Suppressor macrophage treated with lipopolysaccharide for 1 hour (primary cell): ENCODE measurements at regions not wholly inside any gene's neighbourhood (a gene's known extent, or its start where the extent isn't known, plus 50 kb on each side); places are given as distances from the start of the nearest gene placed in this dataset.

Source experiments
- DNase-seq, 3 donors: peaks; one replicate each; pipeline ENCODE4 v3.0.0-alpha.2; 2020 to 2022

DNA sequence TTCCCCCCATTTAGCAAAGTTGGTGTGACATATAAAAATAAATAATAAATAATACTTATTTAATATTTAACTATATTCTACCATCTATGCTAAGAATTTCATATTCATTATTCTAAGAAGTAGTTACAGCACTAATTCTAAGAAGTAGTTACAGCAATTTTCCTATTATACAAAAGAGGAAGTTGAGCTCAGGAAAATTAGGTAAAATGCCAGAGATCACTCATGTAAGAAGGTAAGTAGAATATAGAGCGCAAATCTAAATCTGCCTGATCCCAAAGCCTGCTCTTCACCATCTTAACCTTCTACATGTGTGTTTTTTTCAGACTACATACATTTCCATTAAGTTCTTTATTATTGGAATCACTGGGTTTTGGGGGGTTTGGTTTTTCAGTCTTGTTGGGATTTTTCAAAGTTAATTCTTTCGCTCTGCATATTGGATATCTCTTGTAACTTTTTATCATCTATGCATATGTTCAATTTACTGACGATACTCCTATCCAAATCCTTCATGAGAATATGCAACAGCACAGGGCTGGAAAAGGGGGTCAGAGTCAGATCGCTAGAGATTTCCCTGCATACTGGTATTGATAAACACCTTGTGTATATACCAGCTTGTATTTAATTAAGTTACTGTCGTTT is 852.1 kb downstream of the MAT2B start:
- no peak for DNase-seq

DNA sequence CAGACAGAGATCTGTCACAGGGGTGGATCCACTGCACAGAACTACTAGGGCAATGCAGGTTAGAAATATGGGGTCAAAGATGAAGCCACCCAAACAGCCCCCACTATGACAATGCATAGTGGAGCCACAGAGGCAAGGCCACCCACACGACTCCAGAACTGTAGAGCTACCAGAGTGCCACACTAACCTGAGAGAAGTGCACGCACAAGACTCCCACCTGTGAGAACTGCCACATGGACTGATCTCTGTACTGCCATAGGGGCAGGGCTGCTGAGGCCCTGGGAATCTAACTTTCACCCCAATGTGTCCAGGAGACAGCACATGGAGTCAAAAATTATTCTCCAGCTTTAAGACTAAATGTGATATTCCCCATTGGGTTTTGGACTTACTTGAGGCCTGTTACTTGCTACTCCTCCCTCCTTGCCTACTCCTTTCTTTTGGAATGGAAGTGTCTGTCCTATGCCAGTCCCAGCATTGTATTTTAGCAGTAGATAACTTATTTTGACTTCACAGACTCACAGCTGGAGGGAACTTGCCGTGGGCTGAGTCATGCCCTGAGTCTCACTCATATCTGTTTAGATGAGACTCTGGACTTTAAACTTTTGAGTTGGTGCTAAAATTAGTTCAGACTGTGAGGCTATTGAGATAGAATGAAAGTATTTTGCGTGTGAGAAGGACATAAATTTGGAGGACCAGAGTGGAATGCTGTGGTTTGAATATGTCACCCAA is 853.3 kb downstream of the MAT2B start:
- DNase-seq = no peak

DNA sequence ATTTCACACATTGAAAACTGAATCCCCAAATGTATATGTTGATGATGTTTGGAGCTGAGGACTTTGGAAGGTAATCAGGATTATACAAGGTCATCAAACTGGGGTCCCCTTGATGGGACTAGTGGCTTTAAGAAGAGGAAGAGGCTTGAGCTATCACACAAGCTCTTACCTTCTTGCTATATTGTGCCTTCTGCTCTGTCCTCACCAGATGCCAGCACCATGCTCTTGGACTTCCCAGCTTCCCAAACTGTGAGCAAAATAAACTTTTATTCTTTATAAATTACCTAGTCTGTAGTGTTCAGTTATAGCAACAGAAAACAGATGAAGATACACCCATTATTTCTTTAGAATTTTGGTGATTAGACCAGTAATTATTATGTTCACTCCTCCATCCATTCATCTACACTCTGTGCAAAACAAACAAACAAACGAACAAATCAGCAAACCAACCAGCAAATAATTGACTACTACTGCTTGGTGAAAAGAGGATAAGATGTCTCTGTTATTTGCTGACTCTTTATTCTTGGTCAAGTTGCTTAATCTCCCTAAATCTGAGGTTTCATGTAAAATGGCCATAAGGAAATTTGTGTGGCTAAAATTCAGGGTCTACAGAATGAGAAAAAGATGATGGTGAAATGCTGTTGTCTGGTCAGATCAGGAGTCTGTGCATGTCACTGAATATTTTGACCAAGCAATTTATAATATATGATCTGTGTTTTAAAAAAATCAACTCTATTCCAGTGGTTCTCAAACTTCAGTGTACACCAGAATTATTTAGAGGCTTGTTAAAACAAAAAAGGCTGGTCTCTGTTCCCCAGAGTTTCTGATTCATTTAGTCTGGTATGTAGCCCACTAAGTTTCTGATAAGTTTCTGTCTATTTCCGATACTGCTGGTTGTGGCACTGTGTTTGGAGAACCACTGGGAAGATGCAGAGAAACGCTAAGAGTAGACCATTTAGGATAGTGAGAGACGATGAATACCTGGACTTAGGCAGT is 854.1 kb downstream of the MAT2B start:
- no peak for DNase-seq

DNA sequence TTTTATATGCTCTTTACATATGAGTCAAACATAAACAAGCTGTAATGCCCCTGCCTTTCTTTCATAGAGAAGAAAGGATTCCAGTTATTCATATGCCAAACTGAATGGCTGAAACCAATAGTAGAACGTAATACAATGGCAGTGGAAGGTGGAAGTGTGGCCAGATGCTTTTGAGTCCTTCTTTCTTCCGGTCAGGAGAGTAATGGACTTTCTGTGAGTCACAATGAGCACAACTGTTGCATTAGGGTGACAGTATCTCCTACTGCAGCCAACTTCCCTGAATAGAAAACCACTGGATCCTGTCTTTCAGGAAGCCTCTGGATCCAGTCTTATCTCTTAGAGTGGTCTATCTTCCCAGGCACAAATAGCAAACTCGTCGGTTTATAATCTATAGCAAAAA is 855.2 kb downstream of the MAT2B start:
- DNase-seq = no peak

DNA sequence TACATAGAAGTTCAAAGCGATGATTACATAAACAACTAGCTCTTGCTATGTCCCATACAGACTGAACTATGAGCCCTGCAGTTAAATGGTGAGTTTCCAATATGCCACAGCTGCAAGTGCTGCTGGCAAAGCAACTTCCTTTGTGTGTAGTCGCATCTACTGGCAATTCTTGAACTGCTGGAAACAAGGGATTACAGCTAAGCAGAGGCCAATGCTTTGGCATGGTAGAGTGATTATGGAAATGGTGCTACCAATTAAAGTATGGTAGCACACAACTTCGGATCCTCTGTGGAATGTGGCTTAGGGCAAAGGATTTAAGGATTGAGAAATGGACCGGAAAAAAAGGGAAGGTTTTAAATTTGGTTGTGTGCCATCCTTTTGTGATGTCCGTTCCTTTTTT is 856.6 kb downstream of the MAT2B start:
- DNase-seq = no peak

DNA sequence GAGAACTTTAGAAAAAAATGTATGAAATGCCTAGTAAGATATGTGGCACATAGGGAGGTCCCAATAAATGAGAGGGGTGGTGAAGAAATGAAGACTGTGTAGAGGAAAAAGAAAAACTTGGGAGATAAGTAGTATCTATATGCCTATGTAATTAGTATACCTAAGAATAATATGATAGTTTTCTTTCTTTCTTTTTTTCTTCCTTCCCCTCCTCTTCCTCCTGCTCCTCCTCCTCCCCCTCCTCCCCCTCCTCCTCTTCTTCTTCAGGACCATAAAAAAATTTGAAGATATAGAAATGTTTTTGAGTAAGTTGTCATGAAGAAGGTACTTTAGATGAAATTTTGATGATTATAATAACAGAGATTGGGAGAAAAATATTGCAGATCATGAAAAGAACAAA is 857.4 kb downstream of the MAT2B start:
- DNase-seq = no peak

DNA sequence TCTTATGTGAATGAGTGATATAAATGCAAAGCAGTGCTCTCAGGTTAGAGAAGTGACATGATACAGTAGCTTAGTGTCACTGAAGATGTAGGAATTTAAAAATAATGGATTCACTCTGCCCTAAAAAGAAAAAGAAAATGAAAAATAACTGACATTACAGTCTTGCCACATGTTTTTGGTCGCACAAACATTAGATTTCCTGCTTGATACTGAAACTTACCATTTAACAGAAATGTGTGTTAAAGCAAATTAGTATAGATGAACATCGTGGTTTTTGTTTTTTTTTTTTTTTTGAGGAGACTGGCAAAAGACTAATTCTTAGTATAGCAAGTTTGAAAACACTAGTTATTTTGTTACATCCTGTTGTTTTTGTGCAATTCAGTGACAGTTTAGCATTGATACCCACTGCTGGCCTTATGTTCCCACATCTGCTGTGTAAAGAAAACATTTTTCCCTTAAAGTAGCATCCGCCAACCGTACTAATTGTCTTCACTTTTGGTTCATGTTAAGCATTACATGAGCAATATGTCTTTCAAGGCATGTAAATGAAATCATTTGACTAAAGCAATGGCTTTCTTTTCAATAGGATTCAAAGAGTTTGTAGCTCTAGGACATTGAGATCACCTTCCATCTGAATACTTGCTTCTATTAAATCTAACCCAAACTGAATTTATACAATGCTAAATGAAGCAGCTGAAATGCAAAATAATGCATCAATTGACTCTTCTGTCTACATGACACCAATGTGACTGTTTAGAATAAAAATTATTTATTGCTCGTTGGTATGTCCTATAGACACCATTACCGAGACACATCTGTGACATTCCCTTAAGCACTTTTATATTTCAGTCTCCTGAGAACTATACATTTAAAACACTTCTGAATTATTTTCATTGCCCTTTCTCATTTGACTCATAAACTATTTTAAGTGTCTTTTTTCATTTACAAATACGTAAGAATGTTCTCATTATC is 859.1 kb downstream of the MAT2B start:
- DNase-seq = no peak

DNA sequence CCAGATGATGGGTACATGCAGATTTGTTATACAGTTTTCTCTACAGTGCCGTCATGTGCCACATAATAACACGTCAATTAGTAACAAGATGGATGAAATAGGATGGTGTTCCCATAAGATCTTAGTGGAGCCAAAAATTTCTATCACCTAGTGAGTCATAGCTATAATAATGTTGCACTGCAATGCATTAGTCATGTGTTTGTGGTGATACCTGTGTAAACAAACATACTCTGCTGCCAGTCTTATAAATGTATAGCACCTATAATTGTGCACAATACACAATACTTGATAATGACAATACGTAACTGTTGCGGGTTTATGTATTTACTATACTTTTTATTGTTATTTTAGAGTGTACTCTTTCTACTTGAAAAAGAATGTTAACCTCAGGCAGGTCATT is 865.4 kb downstream of the MAT2B start:
- DNase-seq = no peak

DNA sequence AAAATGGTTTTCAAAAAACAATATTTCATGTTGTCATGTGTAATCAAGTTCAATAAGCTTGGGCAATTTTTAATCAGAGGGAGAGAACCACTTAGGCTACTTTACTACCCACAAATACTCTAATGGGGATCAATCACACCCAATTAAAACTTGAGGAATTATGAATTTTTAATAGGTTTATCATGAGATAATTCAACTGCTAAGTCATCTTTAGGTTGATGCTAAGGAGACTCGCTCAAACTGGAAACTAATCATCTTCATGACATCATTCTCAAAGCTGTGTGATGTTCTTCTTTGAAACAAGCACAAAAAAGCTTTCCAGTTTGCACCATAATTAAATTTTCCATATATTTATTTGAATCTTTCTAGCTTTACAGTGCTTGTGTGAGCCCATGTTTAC is 867.5 kb downstream of the MAT2B start:
- DNase-seq = no peak

DNA sequence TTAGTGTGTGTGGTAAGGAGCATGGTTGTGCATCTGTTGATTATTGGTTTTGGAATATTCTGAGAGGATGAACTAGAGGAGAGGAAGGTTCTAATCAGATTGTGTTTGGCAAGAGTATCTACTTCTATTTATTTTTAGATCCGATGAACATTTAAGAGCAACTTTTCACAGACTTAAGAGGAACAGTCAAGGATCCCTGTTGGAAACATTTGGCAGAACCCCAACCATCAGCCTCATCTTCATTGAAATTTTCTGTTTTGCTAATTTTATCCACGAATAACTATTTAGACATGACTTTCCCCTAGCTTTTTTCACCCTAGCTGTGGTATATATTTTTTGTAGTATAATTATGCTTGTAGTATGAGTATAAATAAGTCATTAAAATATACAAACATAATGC is 868.5 kb downstream of the MAT2B start:
- no peak for DNase-seq

DNA sequence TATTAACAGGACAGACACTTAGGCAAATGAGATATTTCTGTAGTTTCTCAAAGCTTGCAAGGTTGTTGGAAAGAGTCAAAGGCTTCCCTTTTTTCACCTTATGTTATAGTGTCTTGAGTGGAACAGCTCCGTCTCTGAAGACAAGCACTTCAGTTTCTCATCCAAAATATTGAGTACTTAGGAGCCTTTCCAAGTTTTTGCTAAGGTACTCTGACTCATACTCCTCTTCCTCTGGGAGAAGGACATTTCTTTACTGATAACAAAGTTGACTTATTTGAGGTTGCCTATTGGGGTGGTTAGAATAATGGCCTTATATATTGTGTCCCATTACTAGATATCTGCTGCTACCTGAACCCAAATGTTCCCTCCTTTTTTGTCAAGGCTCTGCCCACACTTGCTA is 869.6 kb downstream of the MAT2B start:
- no peak for DNase-seq

DNA sequence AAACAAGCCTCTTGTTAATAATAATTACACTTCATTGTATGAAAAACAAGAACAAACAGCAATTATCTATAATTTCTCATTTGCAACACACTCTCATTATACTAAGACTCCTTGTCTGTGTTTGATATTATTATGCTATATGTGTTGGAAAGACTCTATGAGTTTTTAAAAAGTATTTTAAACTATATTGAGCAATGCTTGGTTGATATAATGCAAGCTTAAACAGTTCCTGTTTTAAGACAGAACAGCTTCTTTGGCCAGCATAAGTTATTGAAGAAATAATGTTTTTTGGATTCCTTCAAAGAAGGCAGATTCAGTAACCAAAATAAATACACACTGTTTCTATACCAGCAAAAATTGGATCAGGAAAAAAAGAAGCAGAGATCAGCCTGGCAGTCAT is 871.4 kb downstream of the MAT2B start:
- DNase-seq = peak in 2 of 3 donors; percentile 27 to 30

DNA sequence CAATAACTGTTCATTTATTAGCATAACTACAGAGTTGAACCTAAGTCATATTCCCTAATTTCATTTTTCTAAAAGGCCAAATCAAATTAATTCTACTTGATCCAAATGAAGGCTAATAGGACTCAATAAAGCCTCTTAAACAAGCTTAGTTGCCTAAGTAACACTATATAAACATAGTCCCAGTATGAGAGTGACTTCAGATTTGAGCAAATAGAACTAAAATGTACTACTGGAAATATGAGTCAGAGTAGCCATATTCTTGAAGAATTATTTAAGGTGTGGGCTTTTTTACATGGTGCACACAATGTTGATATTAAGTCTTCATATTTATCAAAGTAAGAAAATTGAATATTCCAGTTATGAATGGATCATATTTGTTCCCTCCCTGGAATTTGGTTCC is 872.3 kb downstream of the MAT2B start:
- no peak for DNase-seq

DNA sequence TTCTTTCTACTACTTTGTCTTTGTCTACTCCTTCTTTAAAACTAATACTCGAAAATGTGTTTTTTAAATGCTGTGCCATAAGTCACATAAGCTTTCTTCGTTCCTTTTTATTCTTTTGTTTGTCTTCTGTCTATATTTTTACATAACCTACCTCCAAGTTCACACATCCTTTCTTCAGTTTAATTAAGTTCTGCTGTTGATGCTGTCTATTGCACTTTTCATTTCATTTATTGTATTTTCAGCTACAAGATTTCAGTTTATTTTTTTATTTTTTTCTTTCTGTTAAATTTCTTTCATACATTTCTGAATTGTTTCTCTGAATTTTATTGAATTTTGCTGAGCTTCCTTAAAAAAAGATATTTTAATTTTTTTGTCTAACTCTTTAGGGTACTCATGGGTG is 878.2 kb downstream of the MAT2B start:
- no peak for DNase-seq

DNA sequence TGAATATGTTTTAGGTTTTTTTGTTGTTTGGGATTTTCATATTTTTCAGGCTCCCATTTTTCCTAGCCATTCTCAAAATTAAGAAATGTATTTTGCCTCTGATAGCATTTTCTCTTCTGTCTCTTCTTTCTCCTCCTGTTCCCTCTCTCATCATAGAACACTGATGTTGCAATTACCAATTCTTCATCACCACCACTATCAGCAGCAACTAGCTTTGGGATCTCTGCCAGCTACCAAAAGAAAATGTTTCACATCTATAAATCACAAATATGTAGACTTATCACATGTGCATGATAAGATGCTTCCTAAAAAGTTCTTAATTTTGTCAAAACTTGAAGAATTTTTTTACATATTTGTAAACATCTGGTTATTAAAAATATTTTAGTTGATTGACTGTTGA is 887.1 kb downstream of the MAT2B start:
- no peak for DNase-seq

DNA sequence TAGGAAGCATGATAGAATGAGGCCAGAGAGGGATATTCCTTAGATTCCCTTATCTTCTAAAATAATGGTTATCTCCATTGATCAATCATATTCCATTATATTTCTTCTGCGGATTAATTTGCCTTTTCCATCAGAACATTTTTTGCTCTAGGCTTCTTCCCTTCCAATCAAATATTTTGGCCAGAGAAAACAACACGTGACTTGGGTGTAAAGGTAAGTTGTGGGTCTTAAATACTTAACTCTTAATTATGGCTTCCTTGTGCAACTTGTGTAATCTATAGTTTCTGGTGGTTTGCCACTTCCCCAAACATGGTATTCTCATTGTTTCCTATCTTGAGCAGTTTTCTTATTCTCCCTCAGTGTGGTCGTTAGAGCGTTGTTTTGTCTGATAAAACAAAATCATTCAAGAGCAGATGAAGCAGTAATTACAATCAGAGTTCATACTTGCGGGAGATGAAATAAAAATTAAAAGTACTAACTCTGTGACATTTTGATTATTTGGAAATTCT is 889.3 kb downstream of the MAT2B start:
- DNase-seq = no peak

DNA sequence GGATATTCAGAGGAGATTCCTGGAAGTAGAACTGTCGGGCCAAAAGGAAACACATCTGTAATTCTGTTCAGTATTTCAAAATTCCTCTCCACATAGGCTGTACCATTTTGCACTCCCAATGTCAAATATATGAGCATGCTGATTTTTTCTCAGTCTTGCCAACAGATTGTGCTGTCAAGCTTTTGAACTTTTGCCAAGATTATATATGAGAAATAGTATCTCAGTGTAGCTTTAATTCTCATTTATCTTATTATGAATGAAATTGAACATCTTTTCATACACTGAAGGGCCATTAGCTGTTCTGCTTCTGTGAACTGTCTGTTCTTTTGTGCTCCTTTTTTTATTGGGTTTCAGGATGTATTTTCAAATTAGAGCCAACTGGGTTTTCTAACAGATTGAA is 907.1 kb downstream of the MAT2B start:
- no peak for DNase-seq

DNA sequence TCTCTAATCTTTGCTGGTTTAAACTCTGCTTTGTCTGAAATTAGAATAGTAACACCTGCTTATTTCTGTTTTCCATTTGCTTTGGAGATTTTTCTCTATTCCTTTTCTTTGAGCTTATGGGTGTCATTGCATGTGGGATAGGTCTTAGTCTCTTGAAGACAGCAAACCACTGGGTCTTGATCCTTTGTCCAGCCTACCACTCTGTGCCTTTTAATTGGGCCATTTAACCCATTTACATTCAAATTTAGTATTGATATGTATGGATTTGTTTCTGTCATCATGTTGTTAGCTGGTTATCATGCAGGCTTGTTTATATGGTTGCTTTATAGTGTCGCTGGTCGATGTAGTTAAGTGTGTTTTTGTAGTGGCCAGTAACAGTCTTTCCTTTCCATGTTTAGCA is 914.7 kb downstream of the MAT2B start:
- no peak for DNase-seq

DNA sequence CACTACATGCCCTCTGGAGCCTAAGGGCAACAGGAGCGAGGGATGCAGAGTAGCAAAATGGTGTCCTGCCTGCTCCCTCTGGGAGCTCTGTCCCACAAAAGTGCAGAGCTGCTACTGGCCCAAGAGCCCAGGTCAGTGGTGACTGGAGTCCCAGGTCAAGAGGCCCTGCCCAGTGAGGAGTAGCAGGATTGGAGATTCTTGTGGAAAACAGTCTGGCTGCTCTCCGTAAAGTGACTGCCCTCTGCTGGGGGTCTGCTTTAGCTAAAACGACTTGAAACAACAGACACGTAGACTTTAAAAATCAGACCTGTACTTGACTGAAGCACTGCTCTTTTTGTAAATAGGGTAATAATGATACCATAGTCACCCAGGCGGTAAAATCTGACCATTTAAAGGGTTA is 917.0 kb downstream of the MAT2B start:
- DNase-seq = no peak

DNA sequence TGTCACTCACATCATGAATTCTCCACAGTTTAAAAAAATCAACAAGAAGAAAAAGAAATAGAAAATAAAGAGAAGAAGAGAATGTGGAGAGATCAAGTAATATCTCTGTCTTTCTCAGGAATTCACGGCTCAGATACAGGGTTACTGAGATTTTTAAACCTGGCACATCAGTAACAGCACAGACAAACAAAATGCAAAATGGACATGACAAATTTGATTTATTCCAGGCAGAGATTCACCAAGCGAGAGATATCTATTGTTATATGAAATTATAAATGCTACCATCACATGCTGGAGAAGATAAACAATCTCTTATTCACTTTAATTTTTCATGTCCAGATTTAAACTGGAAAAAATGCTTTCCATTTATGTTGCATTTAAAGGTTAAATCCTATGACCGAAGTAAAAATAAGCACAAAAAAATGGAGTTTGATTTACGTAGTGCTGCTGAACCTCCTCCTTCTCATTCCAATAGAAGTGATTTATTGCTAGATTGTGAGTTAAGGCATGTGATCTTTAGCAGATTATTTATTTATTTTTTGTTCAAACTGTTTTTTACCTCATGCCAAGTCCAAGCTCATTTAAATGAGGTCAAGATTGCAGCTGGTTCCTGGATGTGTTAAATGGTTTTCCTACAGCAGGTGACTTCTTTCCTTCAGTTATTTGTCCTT is 926.4 kb downstream of the MAT2B start:
- DNase-seq = no peak

DNA sequence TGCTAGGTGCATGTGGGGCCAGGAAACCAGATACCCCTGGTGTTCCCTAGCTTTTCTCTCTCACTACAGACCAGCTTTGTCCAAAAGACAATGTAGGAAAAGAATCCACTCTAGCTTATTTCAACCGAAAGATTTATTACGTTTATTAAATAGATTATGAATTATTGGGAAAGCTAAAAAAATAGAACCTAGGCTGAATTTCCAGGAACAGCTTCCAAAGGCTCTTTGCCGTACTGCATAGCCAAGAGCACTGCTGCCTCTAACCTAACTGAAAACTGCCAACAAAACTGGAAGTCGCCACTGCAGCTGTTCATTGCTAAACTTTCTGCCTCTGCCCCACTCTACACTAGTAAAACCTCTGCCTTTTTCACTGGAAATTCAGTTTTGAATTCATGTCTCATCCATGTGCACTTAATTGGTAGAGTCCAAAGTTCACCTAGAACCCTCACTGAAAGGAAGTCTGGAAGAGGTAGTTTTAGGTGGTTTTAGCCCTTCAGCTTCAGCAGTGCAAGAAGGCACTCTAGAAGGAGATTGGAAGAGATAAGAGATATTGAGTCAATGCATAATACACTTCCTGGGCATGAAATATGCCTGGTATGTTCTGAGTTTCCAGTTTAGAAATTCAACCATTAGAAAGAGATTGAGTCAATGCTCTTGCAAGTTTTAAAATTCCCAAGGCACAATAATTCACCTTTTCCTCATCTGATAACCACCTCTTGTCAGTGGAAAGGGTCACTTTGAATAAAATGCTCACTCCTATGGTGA is 927.9 kb downstream of the MAT2B start:
- no peak for DNase-seq
